ENCODE measurements at regions not wholly inside any gene's neighbourhood (a gene's known extent, or its start where the extent isn't known, plus 50 kb on each side); places are given as distances from the start of the nearest gene placed in this dataset.
"Not testable (repeated sequence)": the region's sequence is repeated elsewhere in the genome, so short reads cannot be mapped to it uniquely, and the experiment has no call there.

DNA sequence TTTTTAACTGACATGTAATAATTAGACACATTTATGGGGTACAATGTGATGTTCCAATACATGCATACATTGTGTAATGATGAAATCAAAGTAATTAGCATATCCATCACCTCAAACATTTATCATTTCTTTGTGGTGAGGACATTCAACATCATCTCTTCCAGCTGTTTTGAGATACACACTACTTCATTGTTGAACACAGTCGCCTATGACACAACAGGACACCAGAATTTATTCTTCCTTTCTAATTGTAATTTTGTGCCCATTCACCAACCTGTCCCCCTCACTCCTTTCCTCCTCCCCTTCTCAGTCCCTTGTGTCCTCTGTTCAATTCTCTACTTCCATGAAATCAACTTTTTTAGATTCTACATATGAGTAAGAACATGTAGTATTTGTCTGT lies 113.4 kb upstream of the CBLB start:
- DNase-seq, result no peak

DNA sequence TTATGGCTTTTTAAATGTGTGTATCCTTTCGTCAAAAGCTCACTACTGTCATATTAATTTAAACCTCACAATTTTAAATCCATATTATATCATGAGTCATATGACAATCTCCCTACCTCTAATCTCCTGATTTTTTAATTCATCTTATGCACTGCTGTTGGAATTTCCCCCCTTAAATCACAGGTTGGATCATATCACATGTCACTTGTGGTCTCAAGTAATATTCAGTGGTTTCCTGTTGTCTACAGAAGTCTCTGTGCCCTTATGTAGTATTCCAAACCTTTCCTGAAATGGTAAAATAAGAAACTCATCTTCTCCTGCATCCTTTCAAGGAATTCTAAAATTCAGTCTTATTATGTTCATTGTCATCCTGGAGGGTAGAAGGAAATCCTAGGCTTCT lies 116.0 kb upstream of the CBLB start:
- DNase-seq, result no peak

DNA sequence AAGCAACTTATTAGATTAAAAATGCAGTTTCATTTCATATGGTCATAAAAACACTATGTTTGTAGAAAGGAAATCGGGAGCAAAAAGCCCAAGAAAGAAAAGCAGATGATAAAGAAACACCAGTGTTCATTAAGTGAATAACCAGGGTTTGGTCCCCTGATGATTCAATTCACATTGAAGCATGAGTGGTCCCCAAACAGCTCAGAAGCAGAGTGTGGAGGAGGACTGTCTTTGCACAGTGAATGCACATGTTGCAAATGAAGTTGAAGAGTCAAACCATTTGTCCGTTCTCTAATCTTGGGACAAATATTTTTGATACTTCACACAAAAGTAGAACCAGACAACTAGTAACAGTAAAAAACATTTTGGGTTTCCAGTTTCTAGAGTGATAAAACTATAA lies 117.5 kb upstream of the CBLB start:
- not testable (repeated sequence) for DNase-seq

DNA sequence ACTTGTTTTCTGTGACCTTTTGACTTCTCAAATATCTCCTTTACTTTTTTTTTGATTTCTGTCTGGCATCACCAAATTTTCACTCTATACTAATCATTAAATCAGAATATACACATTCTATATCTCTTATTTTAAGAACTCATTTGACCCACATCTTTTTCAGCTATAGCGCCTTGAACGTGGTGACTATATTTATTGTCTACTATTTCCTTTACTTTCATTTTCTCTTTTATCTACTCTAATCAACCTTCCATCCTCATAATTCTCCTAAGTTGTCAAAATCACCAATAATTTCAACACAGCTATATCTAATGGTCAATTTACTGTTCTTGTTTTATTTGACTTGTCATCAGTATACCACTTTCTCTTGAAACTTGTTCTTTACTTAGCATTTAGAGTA lies 119.0 kb upstream of the CBLB start:
- no peak for DNase-seq

DNA sequence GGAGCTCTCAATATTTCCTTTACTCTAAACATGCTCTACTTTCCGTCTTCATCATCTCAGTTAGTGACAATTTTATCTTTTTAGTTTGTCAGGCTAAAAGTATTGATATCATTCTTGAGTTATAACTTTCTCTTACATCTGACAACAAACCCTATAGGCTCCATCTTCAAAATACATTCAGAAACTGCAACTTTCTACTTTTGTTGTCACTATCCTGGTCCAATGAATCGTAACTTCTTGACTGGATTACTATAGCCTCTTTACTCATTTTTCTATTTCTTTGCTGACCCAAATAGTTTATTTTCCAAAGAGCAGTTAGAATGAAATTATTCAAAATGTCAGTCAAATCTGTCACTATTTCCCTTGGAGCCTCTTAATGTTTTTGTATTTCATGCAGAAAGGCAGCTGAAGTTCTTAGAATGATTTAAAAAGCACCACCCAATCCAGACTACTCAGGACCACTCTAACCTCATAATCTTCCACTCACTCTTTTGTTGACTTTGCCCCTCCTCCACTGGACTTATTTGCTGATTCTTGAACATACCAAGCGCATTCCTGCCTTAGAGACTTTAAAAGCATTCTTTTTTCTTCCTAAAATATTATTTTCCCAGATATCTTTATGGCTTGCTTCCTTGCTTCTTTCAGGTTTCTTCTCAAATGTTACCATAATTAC lies 119.9 kb upstream of the CBLB start:
- no peak for DNase-seq

DNA sequence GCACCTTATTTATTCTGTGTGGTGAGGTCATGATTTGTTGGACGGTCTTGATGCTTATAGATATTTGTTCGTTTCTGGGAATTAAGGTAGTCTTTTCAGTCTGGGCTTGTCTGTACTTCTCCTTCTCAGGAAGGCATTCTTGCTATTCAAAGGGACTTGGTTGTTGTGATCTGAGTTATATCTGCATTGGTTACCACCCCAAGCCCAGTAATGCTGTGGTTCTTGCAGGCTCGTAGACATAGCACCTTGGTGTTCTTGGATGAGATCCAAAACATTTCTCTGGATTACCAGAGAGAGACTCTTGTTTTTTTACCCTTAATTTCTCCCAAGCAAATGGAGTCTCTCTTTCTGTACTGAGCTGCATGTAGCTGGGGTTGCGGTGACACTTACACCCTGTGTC lies 128.0 kb upstream of the CBLB start:
- DNase-seq, result no peak

DNA sequence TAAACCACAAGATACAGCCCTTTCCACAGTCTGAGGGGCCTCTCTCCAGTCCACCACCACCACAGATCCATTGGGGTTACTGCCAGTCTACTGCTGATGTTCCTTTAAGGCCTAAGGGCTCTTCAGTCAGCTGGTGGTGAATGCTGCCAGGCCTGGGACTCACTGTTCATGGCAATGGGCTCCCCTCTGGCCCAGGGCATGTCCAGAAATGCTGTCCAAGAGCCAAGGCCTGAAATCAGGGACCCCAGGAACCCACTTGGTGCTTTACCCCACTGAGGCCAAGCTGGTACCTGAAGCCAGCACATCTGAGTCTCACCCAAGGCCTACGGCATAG lies 128.6 kb upstream of the CBLB start:
- DNase-seq, result no peak

DNA sequence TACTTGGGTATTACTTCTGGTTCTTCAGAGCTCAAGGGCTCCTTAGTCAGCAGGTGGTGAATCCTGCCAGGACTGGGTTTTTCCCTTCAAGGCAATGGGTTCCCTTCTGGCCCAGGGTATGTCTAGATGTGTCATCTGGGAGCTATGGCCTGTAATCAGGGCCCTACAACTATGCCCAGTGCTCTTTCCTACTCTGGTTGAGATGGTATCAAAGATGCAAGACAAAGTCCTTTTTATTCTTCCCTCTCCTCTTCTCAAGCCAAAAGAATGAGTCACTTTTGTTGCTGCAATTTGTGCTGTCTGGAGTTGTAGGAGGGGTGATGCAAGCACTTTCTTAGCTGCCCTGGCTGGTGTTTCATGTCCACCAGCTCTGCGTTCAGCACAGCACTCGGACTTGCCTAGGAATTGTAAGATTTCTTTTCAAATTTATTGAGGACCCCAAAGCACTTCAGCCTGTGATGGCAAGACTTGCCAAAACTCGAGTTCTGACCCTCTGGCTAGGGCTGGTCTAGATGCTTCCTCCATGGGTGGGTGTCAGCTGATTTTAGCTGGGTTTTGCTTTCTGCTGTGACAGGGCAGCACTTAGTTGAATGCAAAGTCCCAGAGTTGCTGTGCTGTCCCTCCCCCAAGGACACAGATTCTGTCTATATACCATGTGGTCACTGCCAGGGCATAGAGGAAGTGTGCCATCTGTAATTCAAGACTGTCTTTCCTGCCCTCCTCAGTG lies 129.2 kb upstream of the CBLB start:
- no peak for DNase-seq

DNA sequence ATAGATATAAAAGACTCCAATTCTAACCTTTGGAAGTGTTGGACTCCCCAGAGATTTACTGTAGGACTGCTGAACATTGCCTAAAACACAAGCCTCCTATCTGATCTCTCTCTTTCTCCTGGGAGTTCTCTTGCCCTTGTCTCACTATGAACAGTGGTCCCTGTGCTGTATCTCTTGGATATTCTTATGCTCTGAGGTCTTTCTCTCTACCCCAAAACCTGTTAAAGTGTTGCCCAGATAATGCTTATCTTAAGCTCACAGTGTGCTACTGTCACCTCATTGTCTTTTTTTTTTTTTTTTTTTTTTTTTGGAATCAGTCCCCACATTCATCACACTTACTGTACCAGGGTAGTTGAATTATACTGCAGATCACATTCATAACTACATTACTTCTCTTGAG lies 131.0 kb upstream of the CBLB start:
- DNase-seq, result no peak

DNA sequence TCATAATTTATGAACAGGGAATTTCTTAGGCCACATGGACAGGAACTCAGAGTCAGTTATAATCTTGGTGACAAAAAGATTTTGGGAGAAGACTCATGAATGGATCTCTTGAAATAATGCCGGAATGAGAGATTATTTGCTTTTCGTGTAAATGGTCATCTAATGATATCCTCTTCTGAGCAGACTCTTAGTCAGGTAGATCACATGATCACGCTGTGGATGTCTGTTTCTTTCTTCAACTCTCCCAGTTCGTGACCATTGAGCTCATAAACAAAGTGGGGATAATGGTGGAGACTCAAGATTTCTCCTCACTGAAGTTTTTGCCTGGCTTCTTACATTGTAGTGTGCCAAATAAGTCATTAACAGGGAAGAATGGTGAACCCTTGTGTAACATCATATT lies 133.1 kb upstream of the CBLB start:
- DNase-seq, result no peak

DNA sequence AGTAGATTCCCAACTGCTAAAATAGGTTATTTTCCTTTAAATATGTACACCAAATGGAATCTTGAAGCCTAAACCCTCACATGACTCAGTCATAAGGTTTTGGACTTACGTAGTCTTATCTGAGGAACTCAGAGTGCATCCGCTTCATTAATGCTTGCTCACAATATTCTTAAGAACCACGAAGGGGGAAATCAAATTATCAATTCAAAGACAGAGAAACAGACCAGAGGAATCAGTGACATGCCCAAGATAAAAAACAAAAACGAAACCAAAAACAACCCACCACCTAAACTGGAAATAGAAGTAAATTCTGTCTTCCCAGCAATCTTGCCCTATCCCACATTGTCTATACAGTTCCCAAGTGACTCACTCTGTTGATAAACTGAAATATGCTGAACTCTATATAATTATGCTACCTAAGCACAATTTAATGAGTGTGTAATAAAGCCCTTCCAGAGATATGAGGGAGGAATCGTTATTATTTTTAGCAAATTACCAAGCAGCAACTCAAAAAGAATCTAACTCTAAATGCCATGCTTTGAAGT lies 135.4 kb upstream of the CBLB start:
- DNase-seq, result no peak

DNA sequence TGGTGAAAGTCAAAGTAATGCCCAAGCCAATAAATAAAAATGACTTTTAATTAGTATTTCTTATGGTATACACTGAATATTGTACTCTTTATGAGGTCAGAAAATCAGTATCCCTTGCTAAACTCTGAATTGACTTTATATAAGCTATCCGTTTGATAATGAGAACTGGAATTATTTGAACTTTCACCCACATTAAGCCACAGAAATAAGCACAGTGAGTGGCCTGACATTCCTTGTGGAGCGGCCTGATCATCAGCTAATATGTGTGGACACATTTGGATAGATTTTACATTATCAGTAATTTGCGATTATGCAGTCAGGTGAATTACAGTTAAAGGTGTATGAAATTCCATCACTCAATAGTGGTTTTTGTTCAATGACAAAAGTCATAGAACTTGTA lies 136.0 kb upstream of the CBLB start:
- no peak for DNase-seq

DNA sequence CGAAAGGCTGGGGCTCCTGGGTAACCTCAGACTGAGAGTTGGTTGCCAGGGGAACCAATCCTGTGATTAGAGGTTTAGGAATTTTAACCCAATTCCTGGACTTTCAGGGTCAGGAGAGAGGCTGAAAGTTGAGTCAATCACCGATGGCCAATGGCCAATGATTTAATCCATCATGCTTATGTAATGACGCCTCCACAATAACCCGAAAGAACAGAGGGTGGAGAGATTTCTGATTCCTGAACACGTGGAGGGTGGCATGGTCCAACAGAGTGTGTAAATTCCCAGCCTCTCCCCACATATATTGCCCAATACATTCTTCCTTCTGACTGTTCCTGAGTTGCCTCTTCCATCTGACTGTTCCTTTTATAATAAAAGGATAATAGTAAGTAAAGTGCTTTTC lies 137.2 kb upstream of the CBLB start:
- DNase-seq, result no peak

DNA sequence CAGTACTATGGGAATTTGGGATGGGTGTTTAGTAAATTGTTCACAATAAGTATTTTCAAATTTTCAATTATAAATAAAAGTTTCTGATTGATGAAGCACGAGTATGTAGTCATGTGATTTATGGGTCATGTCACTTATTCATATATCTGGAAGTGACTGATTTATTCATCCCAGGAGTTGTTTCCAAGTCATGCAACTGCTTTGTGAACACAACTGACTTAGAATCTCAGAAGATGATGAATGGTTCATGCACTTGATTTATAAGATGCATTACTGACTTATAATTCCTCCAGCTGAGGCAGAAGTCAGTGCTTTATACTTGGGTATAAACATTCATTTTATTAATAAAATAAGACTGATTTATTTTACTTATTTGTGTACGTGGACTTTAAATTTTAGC lies 137.8 kb upstream of the CBLB start:
- DNase-seq, result no peak

DNA sequence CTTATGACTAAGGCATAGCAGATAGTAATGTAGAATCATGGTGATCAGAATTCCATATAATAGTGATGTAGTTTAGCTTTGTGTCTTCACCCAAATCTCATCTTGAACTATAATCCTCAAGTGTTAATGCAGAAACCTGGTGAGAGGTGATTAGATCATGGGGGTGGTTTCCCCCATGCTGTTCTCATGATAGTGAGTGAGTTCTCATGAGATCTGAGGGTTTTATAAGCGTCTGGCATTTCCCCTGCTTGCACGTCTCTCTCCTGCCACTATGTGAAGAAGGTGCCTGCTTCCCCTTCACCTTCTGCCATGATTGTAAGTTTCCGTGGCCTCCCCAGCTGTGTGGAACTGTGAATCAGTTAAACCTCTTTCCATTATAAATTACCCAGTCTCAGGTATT lies 138.7 kb upstream of the CBLB start:
- no peak for DNase-seq

DNA sequence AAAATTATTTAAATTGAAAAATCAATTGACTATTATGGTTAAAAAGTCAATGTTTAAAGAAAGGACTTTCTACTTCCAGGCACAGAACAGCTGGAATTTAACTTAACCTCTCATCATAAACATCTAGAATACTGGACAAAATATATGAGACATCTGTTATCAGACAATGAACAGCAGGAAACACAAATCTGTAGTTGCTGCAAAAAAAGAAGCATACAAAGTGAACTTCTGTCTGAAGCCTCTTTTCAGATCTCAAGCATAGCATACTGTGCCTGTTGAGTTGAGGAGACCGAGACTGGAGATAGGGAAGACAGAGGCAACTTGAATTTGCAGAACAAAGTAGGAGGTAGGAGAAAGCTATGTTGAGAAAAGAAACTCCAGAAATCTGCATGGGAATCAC lies 140.0 kb upstream of the CBLB start:
- DNase-seq, result no peak

DNA sequence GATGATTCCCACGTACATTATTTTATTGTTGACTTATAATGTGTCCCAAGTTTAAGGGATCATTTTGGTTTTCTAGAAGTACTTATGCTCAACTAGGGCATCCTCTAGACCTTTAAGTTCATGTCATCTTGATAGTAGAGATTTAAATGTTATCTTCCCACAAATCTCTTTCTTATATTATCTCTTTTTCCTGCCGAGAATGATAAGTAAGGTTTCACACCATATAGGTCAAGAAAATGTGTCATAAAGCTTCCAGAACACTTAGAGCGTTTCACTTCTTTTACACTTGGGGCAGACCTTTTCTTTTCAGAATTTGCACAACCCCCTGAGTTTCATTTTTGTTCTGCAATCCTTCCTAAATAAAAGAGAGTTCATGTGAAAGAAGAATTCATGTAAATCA lies 142.0 kb upstream of the CBLB start:
- no peak for DNase-seq

DNA sequence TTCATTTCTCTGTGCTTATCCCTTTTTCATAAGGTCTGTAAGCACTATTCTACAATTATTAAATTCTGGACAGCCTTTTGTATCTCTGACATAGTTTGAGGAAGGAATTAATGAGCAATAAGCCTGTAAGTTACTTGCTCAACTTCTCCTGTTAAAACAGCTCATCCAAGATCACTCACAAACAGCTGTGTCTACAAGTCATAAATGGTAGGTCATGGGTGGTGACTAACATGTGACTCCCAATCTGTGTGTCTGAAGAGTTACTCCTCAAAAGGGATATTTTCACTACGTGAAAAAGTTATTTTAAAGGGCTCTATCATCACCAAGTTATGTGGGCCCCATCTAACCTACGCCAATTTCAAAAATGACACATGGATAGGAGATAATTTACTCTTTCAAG lies 145.2 kb upstream of the CBLB start:
- DNase-seq, result no peak

DNA sequence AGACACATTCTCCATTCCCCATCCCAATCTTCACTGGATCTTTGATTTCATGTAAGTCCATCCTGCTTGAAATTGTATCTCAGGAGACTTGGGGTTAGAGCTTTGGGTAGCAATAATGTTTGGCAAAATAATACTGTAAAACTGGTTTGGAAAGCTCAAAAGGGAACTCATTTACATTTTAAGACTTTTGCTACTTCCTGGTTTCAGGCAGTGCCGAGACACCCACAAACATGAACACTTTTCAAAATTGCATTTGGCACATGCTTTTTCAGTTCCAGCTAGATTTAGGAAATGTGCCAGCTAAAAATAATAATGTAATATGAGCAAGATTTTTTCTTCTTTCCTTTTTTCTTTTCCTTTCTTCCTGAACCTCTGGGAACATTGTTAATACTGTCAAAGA lies 145.7 kb upstream of the CBLB start:
- no peak for DNase-seq

DNA sequence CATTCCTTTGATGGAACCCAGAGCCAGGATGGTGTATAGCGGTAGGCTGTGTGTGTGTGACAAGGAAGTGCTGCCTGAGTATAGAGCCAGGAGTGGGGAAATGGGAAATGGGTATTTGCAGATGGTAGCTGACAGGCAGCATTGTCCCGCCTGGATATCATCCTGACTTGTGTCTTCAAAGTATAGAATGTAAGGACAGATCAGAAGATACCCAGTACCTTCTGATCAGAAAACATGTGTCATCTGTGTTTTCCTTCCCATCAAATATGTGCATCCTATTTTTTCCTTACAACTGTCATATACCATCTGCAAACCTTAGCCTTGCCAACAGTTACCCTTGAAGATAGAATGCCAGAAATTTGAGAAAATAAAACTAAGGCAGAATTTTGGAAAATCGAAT lies 146.2 kb upstream of the CBLB start:
- no peak for DNase-seq

DNA sequence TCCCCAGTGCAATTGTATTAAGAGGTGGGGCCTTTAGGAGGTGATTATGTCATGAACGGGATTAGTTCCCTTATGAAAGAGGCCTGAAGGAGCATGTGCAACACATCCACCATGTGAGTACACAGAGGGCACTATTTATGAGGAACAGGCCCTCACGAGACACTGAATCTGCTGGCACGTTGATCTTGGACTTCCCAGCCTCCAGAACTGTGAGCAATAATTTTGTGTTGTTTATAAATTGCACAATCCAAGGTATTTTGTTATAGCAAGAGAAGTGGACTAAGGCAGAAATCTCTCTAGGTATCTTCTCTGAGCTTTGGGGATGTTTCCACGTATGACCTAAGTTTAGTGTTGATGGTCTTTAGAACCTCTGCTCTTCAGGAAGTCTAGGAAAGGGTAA lies 149.3 kb upstream of the CBLB start:
- no peak for DNase-seq

DNA sequence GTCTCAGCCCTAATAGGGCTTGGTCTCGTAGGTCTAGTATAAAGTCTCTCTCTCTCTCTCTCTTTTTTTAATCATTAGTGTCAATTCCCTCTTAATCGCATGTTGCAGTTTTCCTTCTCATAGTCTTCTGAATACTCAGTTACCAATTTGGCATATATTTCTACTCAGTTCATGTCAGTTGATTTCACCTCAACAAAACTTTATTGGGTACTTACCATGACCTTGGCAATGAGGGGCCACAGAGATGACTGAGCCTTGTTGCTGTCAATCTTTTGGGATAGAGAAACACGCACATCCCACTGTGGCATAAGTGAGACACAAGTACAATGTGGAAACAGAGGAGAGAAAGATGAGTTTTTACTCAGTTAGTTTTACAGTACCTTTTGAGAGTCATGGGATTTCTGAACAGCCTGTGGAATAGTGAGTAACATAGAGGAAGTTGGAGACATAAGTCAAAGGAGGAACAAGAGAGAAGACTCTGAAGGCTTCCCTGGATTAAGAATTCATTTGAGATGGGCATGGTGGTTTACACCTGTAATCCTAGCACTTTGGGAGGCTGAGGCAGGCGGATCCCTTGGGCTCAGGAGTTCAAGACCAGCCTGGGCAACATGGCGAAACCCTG lies 150.2 kb upstream of the CBLB start:
- no peak for DNase-seq

DNA sequence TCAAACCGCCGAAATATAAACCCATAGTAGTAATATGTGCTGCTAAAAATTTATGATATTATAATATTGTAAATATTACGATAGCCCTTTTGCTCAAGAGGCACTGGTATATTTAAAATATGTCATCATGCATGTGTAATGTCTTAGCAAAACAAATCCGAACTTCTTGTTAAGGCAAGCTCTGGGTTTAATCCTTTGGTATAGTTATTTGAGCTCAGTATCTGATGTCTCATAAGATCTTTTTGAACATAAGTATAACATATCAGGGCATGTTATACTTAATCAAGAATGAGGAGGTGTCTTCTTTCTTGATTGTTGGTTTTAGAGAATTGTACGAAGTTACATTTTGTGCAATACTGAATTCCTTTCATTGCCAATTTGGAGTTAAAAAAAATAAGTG lies 154.1 kb upstream of the CBLB start:
- DNase-seq, result no peak

DNA sequence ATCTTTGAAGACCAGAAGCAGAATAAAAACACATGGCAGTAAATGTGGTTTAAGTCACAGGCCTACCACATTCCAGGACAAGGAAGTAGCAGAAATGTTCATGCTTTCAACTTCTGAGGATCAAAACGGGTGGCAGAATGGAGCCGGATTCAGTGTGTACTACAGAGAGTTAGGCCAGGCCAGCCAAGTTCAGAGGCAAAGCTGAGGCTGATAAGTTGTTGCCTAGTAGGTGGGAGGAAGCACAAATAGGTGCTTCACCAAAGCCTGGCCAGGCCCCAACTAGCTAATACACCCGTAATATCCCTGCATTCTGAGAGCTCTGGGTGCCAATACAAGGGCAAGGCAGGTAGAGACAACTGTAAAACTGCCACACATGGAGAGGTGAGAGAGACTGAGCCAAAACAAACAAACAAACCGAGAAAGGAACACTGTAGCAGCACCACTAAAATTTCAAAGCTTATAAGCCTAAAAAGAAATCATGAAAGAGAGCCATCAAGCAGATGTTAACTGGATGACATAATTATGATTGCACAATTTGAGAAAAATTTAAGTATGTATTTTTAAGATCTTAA lies 156.4 kb upstream of the CBLB start:
- DNase-seq, result no peak
